ENCODE measurements at regions not wholly inside any gene's neighbourhood (a gene's known extent, or its start where the extent isn't known, plus 50 kb on each side); places are given as distances from the start of the nearest gene placed in this dataset.

GRCh38 chr14:28690029-28690692 is 76.4 kb upstream of the FOXG1 start:
- Histone ChIP-seq H3K4me1 (ENCODE audit: control insufficient read depth, insufficient read depth, low read length) (no peaks in the 10 kb centered on the region), H3K27me3 (ENCODE audit: control insufficient read depth, insufficient read depth, low read length) (no peaks in the 10 kb centered on the region), H3K9me3 (ENCODE audit: control insufficient read depth, low read depth, low read length) (no peaks in the 10 kb centered on the region), H3K27ac (ENCODE audit: low read length) (no peak overlapping the region), H3K36me3 (ENCODE audit: control insufficient read depth, insufficient read depth, low read length) (no peaks in the 10 kb centered on the region), H3K4me3 (ENCODE audit: low read length) (no peak overlapping the region)
- DNase-seq, result no peak

- H3K36me3 ChIP-seq (ENCODE audit: control insufficient read depth, insufficient read depth, low read length), result no peaks in the 10 kb centered on the region
- H3K27me3 ChIP-seq (ENCODE audit: control insufficient read depth, insufficient read depth, low read length), result no peaks in the 10 kb centered on the region
- no peak overlapping the region for H3K4me3 ChIP-seq (ENCODE audit: low read length)
- no peaks in the 10 kb centered on the region for H3K4me1 ChIP-seq (ENCODE audit: control insufficient read depth, insufficient read depth, low read length)
- DNase-seq, result no peak
- H3K27ac ChIP-seq (ENCODE audit: low read length), result no peak overlapping the region
- no peaks in the 10 kb centered on the region for H3K9me3 ChIP-seq (ENCODE audit: control insufficient read depth, low read depth, low read length)
Observed at GRCh38 chr14:28695109-28695508, 71.5 kb upstream of the FOXG1 start.

GRCh38 chr14:28701733-28702132 is 64.9 kb upstream of the FOXG1 start:
- Histone ChIP-seq H3K36me3 (ENCODE audit: control insufficient read depth, insufficient read depth, low read length) (no peaks in the 10 kb centered on the region), H3K4me1 (ENCODE audit: control insufficient read depth, insufficient read depth, low read length) (no peaks in the 10 kb centered on the region), H3K27ac (ENCODE audit: low read length) (no peak overlapping the region), H3K4me3 (ENCODE audit: low read length) (no peak overlapping the region), H3K9me3 (ENCODE audit: control insufficient read depth, low read depth, low read length) (no peaks in the 10 kb centered on the region), H3K27me3 (ENCODE audit: control insufficient read depth, insufficient read depth, low read length) (no peaks in the 10 kb centered on the region)
- DNase-seq, result no peak
- WGBS (ENCODE audit: insufficient coverage, low lambda C conversion rate), result 100% methylated on average over 1 of the region's 2 CpGs

- Histone ChIP-seq H3K4me1 (ENCODE audit: control insufficient read depth, insufficient read depth, low read length) (no peaks in the 10 kb centered on the region), H3K9me3 (ENCODE audit: control insufficient read depth, low read depth, low read length) (no peaks in the 10 kb centered on the region), H3K27me3 (ENCODE audit: control insufficient read depth, insufficient read depth, low read length) (no peaks in the 10 kb centered on the region), H3K36me3 (ENCODE audit: control insufficient read depth, insufficient read depth, low read length) (no peaks in the 10 kb centered on the region), H3K27ac (ENCODE audit: low read length) (no peak overlapping the region), H3K4me3 (ENCODE audit: low read length) (no peak overlapping the region)
- 77% methylated on average over 3 of the region's 4 CpGs for WGBS (ENCODE audit: insufficient coverage, low lambda C conversion rate)
- DNase-seq, result no peak
Observed at GRCh38 chr14:28703482-28703881, 63.1 kb upstream of the FOXG1 start.

GRCh38 chr14:28704153-28704552 is 62.4 kb upstream of the FOXG1 start:
- no peak for DNase-seq
- Histone ChIP-seq H3K36me3 (ENCODE audit: control insufficient read depth, insufficient read depth, low read length) (no peaks in the 10 kb centered on the region), H3K4me3 (ENCODE audit: low read length) (no peak overlapping the region), H3K9me3 (ENCODE audit: control insufficient read depth, low read depth, low read length) (no peaks in the 10 kb centered on the region), H3K27me3 (ENCODE audit: control insufficient read depth, insufficient read depth, low read length) (no peaks in the 10 kb centered on the region), H3K27ac (ENCODE audit: low read length) (no peak overlapping the region), H3K4me1 (ENCODE audit: control insufficient read depth, insufficient read depth, low read length) (no peaks in the 10 kb centered on the region)

GRCh38 chr14:28707814-28708213 is 58.8 kb upstream of the FOXG1 start:
- DNase-seq, result no peak
- Histone ChIP-seq H3K27me3 (ENCODE audit: control insufficient read depth, insufficient read depth, low read length) (no peaks in the 10 kb centered on the region), H3K36me3 (ENCODE audit: control insufficient read depth, insufficient read depth, low read length) (no peaks in the 10 kb centered on the region), H3K27ac (ENCODE audit: low read length) (no peak overlapping the region), H3K9me3 (ENCODE audit: control insufficient read depth, low read depth, low read length) (no peaks in the 10 kb centered on the region), H3K4me1 (ENCODE audit: control insufficient read depth, insufficient read depth, low read length) (no peaks in the 10 kb centered on the region), H3K4me3 (ENCODE audit: low read length) (no peak overlapping the region)
- no CpG with 5 or more reads among the region's 2 CpGs for WGBS (ENCODE audit: insufficient coverage, low lambda C conversion rate)

- H3K27me3 ChIP-seq (ENCODE audit: control insufficient read depth, insufficient read depth, low read length), result no peaks in the 10 kb centered on the region
- no peaks in the 10 kb centered on the region for H3K36me3 ChIP-seq (ENCODE audit: control insufficient read depth, insufficient read depth, low read length)
- 80% methylated on average over 1 of the region's 2 CpGs for WGBS (ENCODE audit: insufficient coverage, low lambda C conversion rate)
- no peak overlapping the region for H3K27ac ChIP-seq (ENCODE audit: low read length)
- DNase-seq, result no peak
- no peak overlapping the region for H3K4me3 ChIP-seq (ENCODE audit: low read length)
- no peaks in the 10 kb centered on the region for H3K9me3 ChIP-seq (ENCODE audit: control insufficient read depth, low read depth, low read length)
- H3K4me1 ChIP-seq (ENCODE audit: control insufficient read depth, insufficient read depth, low read length), result no peaks in the 10 kb centered on the region
Observed at GRCh38 chr14:28709571-28710305, 56.8 kb upstream of the FOXG1 start.

Data from large intestine (tissue), 3 donors.